ENCODE measurements at regions not wholly inside any gene's neighbourhood (a gene's known extent, or its start where the extent isn't known, plus 50 kb on each side); places are given as distances from the start of the nearest gene placed in this dataset.

DNA sequence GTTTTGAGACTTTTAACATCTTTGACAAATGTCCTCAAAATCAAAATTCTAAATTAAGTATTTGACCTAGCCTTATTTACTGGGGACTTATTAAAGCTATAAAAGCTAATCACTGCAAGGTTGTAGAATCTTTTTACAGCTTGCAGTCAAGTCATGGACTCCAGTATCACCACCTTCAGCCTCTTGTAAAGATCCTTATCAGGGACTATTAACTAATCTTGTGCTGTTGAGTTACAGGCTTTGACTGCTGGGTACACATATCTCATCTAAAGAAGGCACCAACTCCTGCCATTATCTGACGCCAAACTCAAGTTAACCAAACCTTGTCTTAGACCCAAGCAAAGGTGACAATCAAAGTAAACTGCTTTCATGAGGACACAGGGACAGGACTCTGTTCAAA is 621.0 kb upstream of the IGFBP3 start (continued):
- no peak for TF ChIP-seq MAZ (IDR thresholded peaks at IDR 0.05; ENCODE audit: borderline replicate concordance, low read depth, low read length)

DNA sequence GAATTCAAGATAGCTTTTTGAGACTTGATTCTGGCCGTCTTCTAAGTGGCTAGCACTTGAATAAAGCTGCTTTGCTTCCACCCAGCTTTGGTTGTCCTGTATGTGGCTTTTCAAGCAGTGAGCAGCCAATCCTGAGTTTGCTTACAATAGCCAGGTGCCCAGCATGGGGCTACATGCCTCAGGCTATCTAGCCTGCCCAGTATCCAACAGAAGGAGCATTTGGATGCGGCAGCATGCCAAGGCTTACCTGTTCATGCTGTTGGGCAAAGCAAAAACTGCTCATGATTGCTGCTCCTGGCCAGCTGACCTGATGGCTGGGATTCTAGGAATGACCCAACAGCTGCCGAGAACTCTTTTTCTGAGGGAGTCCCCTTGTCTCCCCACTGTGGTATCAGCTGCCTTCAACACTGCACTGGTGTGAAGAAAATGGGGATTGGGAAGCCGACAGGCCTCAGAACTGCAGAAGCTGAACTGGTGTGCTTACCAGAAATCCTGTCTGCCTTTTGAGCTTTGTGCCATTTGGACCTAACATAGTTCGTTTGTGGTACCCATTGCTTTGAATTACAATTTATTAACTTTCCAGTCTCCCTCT is 618.9 kb upstream of the IGFBP3 start:
- Histone ChIP-seq H3K27me3 (ENCODE audit: control insufficient read depth, insufficient read depth, low read length) (no peaks in the 10 kb centered on the region), H3K56ac (ENCODE audit: extremely low read depth, insufficient read depth, low read length) (no peak overlapping the region), H2AK5ac (ENCODE audit: low read depth, low read length) (peak overlapping the region; percentile 26; the same call in 1 of the 2 replicates), H2AFZ (replicated peaks; ENCODE audit: low read length, poor library complexity) (no peak overlapping the region), H2AK9ac (replicated peaks; ENCODE audit: low read depth, low read length, poor library complexity) (no peak overlapping the region), H3K4me2 (ENCODE audit: low read depth, low read length) (no peak overlapping the region), H4K20me1 (ENCODE audit: insufficient read depth, low read length) (no peaks in the 10 kb centered on the region), H4K91ac (ENCODE audit: insufficient read depth, low read depth, low read length) (no peak overlapping the region; the same call in 1 of the 2 replicates), H3K9me3 (ENCODE audit: control insufficient read depth, insufficient read depth, low read length) (no peaks in the 10 kb centered on the region; the same call in 1 of the 2 replicates), H2BK15ac (ENCODE audit: low read depth, low read length) (peak overlapping the region; percentile 42; the same call in 1 of the 3 replicates), H3K9ac (ENCODE audit: low read depth, low read length) (no peak overlapping the region), H4K5ac (ENCODE audit: low read depth, low read length) (no peak overlapping the region), H3K4me3 (ENCODE audit: insufficient read depth, low read depth, low read length) (no peak overlapping the region), H3K14ac (replicated peaks; ENCODE audit: low read depth, low read length) (no peak overlapping the region), H3K18ac (ENCODE audit: low read depth, low read length) (no peak overlapping the region; the same call in 1 of the 2 replicates), H3K9me1 (ENCODE audit: insufficient read depth, low read length) (no peaks in the 10 kb centered on the region), H3K4me1 (ENCODE audit: control insufficient read depth, insufficient read depth, low read length) (peaks cover 7% of the 10 kb centered on the region), H3K36me3 (ENCODE audit: control insufficient read depth, insufficient read depth, low read length) (no peaks in the 10 kb centered on the region), H3K27ac (ENCODE audit: insufficient read depth, low read length) (no peak overlapping the region), H3K4ac (ENCODE audit: low read depth, low read length) (no peak overlapping the region; the same call in 1 of the 2 replicates), H2BK120ac (ENCODE audit: low read depth, low read length) (peak overlapping the region; percentile 1; the same call in 1 of the 2 replicates), H3K23ac (ENCODE audit: low read depth, low read length) (no peak overlapping the region), H3K79me1 (ENCODE audit: low read depth in 1 of 2, low read length in 2 of 2) (no peaks in the 10 kb centered on the region), H2BK20ac (ENCODE audit: low read depth, low read length) (0 out of 2 replicates have a peak overlapping the region, but pooled peaks have one; percentile 43), H2BK5ac (ENCODE audit: low read depth, low read length, poor library complexity, severe bottlenecking) (no peak overlapping the region), H4K8ac (ENCODE audit: low read depth in 2 of 2, low read length in 2 of 2) (no peak overlapping the region)
- BruUV-seq (replicated peaks) = no TSS peak
- intact Hi-C loops (cut with micrococcal nuclease) (loop anchor here (5.0 kb wide), 1 partner anchor 168 kb away; no protein-coding TSS in a partner anchor), dilution Hi-C loops (cut with HindIII; ENCODE audit: low sequenced_read_pairs, unreplicated experiment) (no loop called here), in situ Hi-C loops (cut with MboI; ENCODE audit: low sequenced_read_pairs) (no loop called here)
- ChIA-PET POLR2A (ENCODE audit: unreplicated experiment) (no interaction called here), CTCF (no interaction called here)
- WGBS, 2 experiments (ENCODE audit: extremely low coverage in 2 of 2, insufficient read length in 1 of 2) = 100% methylated on average over 1 of the region's 5 CpGs; no CpG with 5 or more reads in 1 of the 2 experiments
- TF ChIP-seq SMC3 (IDR thresholded peaks at IDR 0.05; ENCODE audit: low read depth, low read length) (no peak), MAZ (IDR thresholded peaks at IDR 0.05; ENCODE audit: borderline replicate concordance, low read depth, low read length) (no peak), RAD21 (IDR thresholded peaks at IDR 0.05; ENCODE audit: low read length) (no peak), MAFK (IDR thresholded peaks at IDR 0.05; ENCODE audit: low read depth, low read length) (no peak), CTCF (conservative IDR thresholded peaks at IDR 0.05; ENCODE audit: low read depth, low read length) (no peak), RFX5 (IDR thresholded peaks at IDR 0.05; ENCODE audit: low read depth, low read length) (no peak), FOS (IDR thresholded peaks at IDR 0.05; ENCODE audit: low read depth, low read length) (no peak), CHD1 (IDR thresholded peaks at IDR 0.05; ENCODE audit: low read depth, low read length) (no peak), BHLHE40 (IDR thresholded peaks at IDR 0.05; ENCODE audit: low read depth, low read length) (no peak)
- TF ChIP-seq, protein P1, sequence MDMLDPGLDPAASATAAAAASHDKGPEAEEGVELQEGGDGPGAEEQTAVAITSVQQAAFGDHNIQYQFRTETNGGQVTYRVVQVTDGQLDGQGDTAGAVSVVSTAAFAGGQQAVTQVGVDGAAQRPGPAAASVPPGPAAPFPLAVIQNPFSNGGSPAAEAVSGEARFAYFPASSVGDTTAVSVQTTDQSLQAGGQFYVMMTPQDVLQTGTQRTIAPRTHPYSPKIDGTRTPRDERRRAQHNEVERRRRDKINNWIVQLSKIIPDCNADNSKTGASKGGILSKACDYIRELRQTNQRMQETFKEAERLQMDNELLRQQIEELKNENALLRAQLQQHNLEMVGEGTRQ (IDR thresholded peaks at IDR 0.05; ENCODE audit: low read depth, low read length) = no peak
- DNase-seq = no peak
- ATAC-seq (ENCODE audit: low read depth) = no peak

Data from IMR-90 (cell line).